OCI-M2 (cell line): ENCODE measurements at regions not wholly inside any gene's neighbourhood (a gene's known extent, or its start where the extent isn't known, plus 50 kb on each side); places are given as distances from the start of the nearest gene placed in this dataset.
"Not testable (repeated sequence)": the region's sequence is repeated elsewhere in the genome, so short reads cannot be mapped to it uniquely, and the experiment has no call there.

Experiments used
- DNase-seq: peaks from one replicate; lab custom pipeline; 2025; ENCODE audit not compliant: unreplicated experiment; lab: John Stamatoyannopoulos, UW

GRCh38 chr1:182003953-182004586 lies 57.4 kb downstream of the ZNF648 start:
- DNase-seq, result no peak

DNA sequence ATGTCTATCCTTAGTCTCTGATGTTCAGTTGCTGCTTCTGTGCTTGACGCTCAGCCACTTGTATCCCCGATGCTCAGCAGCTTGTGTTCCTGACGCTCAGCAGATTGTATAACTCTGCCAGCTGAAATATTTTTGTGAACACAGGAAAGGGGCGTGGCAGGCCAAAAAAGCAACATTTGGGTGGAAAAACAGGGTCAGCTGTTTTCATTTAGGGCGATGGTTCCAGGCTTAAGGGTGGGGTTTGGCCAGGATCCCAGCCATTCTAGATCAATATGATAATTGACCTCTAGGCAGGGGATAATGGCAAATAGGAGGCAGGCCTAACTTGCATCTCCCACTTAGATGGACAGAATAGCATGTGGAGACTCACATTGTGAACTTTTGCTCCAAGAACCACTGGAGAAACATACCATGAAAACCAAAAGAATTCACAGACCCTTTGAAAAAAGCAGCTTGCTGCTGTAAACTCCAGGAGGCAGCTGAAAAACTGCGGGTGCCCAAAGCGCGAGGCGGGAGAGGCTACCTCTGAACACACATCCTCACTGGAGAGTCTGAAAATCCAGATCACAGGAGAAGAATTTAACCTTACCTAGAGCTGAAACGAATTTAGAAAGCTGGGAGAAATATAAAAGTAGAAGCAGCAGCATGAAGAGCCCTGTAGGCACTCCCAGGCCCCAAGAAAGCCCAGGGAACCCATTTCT lies 58.3 kb downstream of the ZNF648 start:
- DNase-seq, result no peak

DNA sequence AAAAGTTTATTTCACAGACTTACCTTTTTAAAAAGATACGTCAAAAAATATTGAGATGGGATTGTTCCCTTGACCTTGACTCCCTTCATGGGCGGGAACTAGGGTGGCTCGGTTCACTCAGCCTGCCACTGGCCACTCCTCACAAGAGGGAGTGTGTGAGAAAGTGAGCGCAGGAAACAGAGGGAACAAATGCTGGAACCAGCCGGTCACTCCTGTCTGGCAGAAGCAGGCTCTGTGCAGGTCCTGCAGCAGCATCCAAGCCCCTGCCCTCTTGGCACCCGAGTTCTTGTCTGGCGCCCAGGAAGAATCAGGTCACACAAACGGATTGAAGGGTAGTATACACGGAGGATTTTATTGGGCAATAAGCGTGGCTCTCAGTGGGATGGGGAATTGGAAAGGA lies 58.9 kb downstream of the ZNF648 start:
- DNase-seq, result no peak

DNA sequence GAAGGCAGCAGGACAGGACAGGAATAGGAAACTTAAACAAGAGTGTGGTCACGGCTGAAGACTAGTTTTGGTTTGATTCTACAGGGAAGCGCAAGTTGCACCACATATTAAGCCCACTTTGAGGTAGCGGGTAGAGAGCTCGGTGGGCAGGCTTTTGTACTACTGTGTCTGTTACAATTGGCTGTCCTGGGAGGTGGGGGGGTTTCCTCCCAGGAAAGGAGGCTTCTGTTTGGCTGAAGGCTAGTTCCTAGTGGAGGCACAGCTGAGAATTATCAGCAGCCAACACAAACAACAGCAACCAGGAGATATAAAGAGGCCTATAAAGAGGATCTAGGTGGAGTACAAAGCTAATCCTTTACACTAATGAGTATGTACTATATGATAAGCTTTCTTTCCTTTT lies 62.7 kb downstream of the ZNF648 start:
- DNase-seq, result no peak

GRCh38 chr1:181992072-181992471 lies 69.4 kb downstream of the ZNF648 start:
- DNase-seq, result no peak

GRCh38 chr1:181990728-181991127 lies 70.8 kb downstream of the ZNF648 start:
- DNase-seq, result no peak

- DNase-seq, result no peak
Measured at GRCh38 chr1:181989261-181989920, 72.1 kb downstream of the ZNF648 start.

DNA sequence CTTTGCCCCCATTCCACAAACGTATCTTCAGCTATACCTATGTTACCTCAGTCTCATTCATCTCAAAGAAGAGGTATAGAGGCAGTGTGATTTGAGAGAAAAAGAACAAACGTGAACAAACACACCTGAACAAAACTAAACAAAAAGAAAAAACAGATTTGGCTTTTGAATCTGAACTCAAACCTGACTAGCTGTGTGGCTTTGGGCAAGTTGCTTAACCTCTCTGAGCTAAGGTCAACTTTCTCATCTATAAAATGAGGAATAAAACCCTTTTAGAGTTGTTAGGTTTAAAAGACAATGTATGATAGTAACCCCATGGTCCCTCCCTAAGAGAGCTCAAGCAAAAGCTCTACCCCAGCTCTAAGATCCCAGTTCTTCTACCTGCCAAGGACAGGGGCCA lies 73.5 kb downstream of the ZNF648 start:
- no peak for DNase-seq

- no peak for DNase-seq
Measured at GRCh38 chr1:181987334-181987895, 74.1 kb downstream of the ZNF648 start.

- no peak for DNase-seq
Measured at GRCh38 chr1:181986907-181987305, 74.6 kb downstream of the ZNF648 start.

GRCh38 chr1:181985936-181986906 lies 75.3 kb downstream of the ZNF648 start:
- DNase-seq, result no peak

DNA sequence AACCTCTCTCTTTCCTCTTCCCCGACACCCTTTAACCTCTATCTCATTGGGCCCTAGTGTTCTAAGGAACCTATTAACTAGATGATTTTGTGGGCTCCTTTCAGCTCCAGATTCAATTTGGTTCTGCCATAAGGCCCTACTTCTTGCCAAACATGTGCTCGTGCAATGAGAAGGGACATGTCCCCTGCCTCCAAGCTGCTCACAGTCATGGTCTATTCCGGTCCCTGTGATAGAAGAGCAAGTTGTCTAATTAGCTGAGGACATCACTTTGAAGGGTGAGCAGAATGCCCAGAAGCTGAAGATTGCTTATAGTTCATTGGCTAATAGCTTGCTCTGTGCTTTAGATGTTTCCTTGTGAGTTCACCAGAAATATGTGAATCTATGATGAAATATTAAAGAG lies 76.2 kb downstream of the ZNF648 start:
- DNase-seq, result no peak

DNA sequence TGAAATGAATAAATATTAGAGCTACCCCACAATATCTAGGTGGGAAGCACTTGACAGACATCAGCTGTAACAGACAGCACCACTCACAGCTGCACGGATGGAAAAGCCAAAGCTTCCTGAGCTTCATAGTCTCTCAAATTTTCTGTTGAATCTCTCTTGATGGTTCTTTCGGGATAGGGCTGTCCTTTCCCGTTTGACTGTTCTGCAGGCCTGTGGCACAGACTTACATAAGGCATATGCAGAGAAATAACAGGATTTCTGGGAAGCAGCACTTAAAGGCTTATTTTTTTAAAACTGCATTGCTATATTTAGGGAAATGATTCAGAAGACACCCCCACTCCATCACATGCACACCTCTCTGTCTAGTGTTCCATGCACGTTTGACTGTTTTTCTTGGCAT lies 77.5 kb downstream of the ZNF648 start:
- no peak for DNase-seq

GRCh38 chr1:181981821-181982220 lies 79.7 kb downstream of the ZNF648 start:
- no peak for DNase-seq

GRCh38 chr1:181972256-181972655 lies 89.3 kb downstream of the ZNF648 start:
- no peak for DNase-seq

DNA sequence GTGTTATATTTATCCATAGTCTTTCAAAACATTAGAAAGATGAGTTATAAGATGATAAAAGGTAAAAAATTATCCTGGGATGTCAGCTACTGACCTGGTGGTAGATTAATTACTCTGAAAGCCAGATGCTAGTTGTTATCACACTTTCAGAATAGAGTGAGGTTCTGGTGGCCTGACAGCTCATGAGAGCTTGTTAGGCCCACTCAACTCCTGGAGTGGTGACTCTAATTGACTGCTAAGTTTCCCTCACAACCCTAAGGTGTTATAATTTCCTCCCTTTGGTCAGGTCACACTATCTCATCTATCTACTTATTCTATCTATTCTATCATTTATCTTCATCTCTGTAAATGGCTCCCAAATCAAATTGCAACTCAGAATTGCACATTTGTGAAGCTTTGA lies 90.1 kb downstream of the ZNF648 start:
- no peak for DNase-seq

- DNase-seq, result no peak
Measured at GRCh38 chr1:181969902-181970301, 91.6 kb downstream of the ZNF648 start.

DNA sequence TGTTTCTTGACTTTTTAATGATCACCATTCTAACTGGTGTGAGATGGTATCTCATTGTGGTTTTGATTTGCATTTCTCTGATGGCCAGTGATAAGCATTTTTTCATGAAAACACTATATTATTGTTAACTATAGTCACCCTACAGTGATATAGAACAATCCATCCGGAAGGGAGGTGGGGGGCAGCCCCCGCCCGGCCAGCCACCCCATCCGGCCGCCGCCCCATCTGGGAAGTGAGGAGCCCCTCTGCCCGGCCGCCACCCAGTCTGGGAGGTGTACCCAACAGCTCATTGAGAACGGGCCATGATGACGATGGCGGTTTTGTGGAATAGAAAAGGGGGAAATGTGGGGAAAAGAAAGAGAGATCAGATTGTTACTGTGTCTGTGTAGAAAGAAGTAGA lies 106.8 kb downstream of the ZNF648 start:
- not testable (repeated sequence) for DNase-seq

GRCh38 chr1:181954178-181954577 lies 107.3 kb downstream of the ZNF648 start:
- not testable (repeated sequence) for DNase-seq

GRCh38 chr1:181953596-181953995 lies 107.9 kb downstream of the ZNF648 start:
- no peak for DNase-seq

DNA sequence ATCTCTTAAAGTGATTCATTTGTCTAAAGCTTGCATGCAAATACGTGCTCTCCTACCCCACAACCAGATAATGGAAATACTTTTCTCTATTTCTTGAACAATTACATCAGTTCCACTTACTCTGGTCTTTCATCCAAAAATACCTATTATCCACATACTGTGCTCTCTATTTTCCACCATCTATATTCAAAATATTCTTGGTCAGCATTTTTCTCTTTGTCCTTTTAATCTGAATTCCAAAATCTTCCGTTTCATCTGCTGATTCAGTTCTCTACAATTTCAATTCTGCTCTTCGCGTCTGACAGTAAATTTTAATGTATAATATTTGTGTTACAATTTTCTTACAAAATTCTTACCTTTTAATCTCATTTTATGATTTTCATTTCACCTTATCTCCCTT lies 110.3 kb downstream of the ZNF648 start:
- DNase-seq, result no peak
